ENCODE measurements at regions not wholly inside any gene's neighbourhood (a gene's known extent, or its start where the extent isn't known, plus 50 kb on each side); places are given as distances from the start of the nearest gene placed in this dataset.

- Mint-ChIP-seq H3K4me1 (no peaks in the 10 kb centered on the region), H3K9me3 (peaks cover 6 to 37% (median 20%) of the 10 kb centered on the region in 7 donors), H3K27ac (no peak overlapping the region), H3K4me3 (no peak overlapping the region), H3K27me3 (ENCODE audit: low read depth in 3 of 3) (no peaks in the 10 kb centered on the region), H3K36me3 (no peaks in the 10 kb centered on the region)
- Histone ChIP-seq H3K27me3 (ENCODE audit: control insufficient read depth in 2 of 2, insufficient read depth in 2 of 2, low read length in 2 of 2) (no peaks in the 10 kb centered on the region), H3K4me3 (replicated peaks in 1 of 3; ENCODE audit: low read depth in 2 of 3, low read length in 3 of 3) (no peak overlapping the region), H3K4me1 (ENCODE audit: control insufficient read depth in 1 of 2, insufficient read depth in 2 of 2, low read length in 2 of 2) (no peaks in the 10 kb centered on the region), H3K9ac (ENCODE audit: insufficient read depth, low read length, poor library complexity, severe bottlenecking) (no peak overlapping the region), H3K79me2 (ENCODE audit: insufficient read depth, low read length) (no peaks in the 10 kb centered on the region), H3K27ac (ENCODE audit: low read depth in 1 of 2, low read length in 2 of 2) (no peak overlapping the region), H3K9me3 (replicated peaks in 1 of 2; ENCODE audit: control insufficient read depth in 1 of 2, insufficient read depth in 1 of 2, low read length in 2 of 2) (peaks cover 18 to 20% of the 10 kb centered on the region in 2 donors), H3K4me2 (replicated peaks; ENCODE audit: extremely low read depth, low read length, poor library complexity, severe bottlenecking) (no peak overlapping the region), H4K20me1 (ENCODE audit: insufficient read depth, low read length) (no peaks in the 10 kb centered on the region), H2AFZ (ENCODE audit: insufficient read depth, low read depth, low read length, poor library complexity, severe bottlenecking) (no peak overlapping the region), H3K36me3 (replicated peaks in 1 of 2; ENCODE audit: control insufficient read depth in 1 of 2, insufficient read depth in 2 of 2, low read length in 2 of 2) (no peaks in the 10 kb centered on the region)
- intact Hi-C loops (cut with micrococcal nuclease) = no loop called here
- TF ChIP-seq, protein P1, sequence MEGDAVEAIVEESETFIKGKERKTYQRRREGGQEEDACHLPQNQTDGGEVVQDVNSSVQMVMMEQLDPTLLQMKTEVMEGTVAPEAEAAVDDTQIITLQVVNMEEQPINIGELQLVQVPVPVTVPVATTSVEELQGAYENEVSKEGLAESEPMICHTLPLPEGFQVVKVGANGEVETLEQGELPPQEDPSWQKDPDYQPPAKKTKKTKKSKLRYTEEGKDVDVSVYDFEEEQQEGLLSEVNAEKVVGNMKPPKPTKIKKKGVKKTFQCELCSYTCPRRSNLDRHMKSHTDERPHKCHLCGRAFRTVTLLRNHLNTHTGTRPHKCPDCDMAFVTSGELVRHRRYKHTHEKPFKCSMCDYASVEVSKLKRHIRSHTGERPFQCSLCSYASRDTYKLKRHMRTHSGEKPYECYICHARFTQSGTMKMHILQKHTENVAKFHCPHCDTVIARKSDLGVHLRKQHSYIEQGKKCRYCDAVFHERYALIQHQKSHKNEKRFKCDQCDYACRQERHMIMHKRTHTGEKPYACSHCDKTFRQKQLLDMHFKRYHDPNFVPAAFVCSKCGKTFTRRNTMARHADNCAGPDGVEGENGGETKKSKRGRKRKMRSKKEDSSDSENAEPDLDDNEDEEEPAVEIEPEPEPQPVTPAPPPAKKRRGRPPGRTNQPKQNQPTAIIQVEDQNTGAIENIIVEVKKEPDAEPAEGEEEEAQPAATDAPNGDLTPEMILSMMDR (IDR thresholded peaks at IDR 0.05) = no peak
- no peak for DNase-seq
These were observed 1533.3 kb upstream of the WWC1 start for GRCh38 chr5:166758151-166758550.

GRCh38 chr5:166767858-166768257 is 1523.6 kb upstream of the WWC1 start:
- no peaks in the 10 kb centered on the region for H3K79me2 ChIP-seq (ENCODE audit: insufficient read depth, low read length)
- no peak overlapping the region for H3K4me2 ChIP-seq (replicated peaks; ENCODE audit: extremely low read depth, low read length, poor library complexity, severe bottlenecking)
- no peak overlapping the region for H3K4me3 Mint-ChIP-seq
- no peak overlapping the region for H3K9ac ChIP-seq (ENCODE audit: insufficient read depth, low read length, poor library complexity, severe bottlenecking)
- intact Hi-C loops (cut with micrococcal nuclease) = no loop called here
- H3K27me3 ChIP-seq (ENCODE audit: control insufficient read depth in 2 of 2, insufficient read depth in 2 of 2, low read length in 2 of 2) = no peaks in the 10 kb centered on the region
- no peak overlapping the region for H3K27ac Mint-ChIP-seq
- 88% methylated on average over 4 of the region's 5 CpGs for WGBS (ENCODE audit: insufficient coverage)
- no peak overlapping the region for H3K4me3 ChIP-seq (replicated peaks in 1 of 3; ENCODE audit: low read depth in 2 of 3, low read length in 3 of 3)
- no peaks in the 10 kb centered on the region for H4K20me1 ChIP-seq (ENCODE audit: insufficient read depth, low read length)
- peaks cover 0 to 2% (median 0%) of the 10 kb centered on the region in 3 donors for H3K27me3 Mint-ChIP-seq (ENCODE audit: low read depth in 3 of 3)
- H3K36me3 Mint-ChIP-seq = no peaks in the 10 kb centered on the region
- peaks cover 2 to 9% (median 4%) of the 10 kb centered on the region in 7 donors for H3K9me3 Mint-ChIP-seq
- no peak overlapping the region for H3K27ac ChIP-seq (ENCODE audit: low read depth in 1 of 2, low read length in 2 of 2)
- H3K4me1 ChIP-seq (ENCODE audit: control insufficient read depth in 1 of 2, insufficient read depth in 2 of 2, low read length in 2 of 2) = no peaks in the 10 kb centered on the region
- no peak for DNase-seq
- H3K9me3 ChIP-seq (replicated peaks in 1 of 2; ENCODE audit: control insufficient read depth in 1 of 2, insufficient read depth in 1 of 2, low read length in 2 of 2) = peaks cover 14 to 18% of the 10 kb centered on the region in 2 donors
- no peaks in the 10 kb centered on the region for H3K4me1 Mint-ChIP-seq
- no peaks in the 10 kb centered on the region for H3K36me3 ChIP-seq (replicated peaks in 1 of 2; ENCODE audit: control insufficient read depth in 1 of 2, insufficient read depth in 2 of 2, low read length in 2 of 2)
- TF ChIP-seq, protein P1 (IDR thresholded peaks at IDR 0.05) = no peak
- no peak overlapping the region for H2AFZ ChIP-seq (ENCODE audit: insufficient read depth, low read depth, low read length, poor library complexity, severe bottlenecking)

Data from CD14-positive monocyte (primary cell).